DMS114 treated with DMSO at 0.1 percent for 48 hours (cell line): ENCODE measurements at regions not wholly inside any gene's neighbourhood (a gene's known extent, or its start where the extent isn't known, plus 50 kb on each side); places are given as distances from the start of the nearest gene placed in this dataset.
"Not testable (repeated sequence)": the region's sequence is repeated elsewhere in the genome, so short reads cannot be mapped to it uniquely, and the experiment has no call there.

ENCODE experiments used
- DNase-seq: peaks from one replicate; lab custom pipeline; 2025; ENCODE audit not compliant: unreplicated experiment; lab: John Stamatoyannopoulos, UW

DNA sequence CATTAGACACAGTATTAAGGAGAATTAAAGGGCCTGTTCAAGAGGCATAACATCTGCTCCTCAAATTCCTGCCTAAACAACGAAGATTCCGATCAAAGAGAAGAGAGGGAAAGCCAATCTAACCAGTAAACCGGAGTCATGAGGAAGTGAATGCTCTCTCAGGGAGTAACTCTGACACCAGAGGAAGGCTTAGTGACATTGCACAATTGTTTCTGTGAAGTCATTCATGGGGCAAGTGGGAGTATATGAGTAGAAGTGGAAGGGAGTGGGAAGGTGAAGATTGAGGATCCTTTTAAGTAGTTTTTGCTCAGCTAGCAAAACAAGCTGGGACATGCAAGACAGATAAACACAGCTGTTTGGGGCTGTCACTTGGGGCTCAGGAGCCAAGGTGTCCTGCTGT lies 136.4 kb upstream of the FAM174A start:
- not testable (repeated sequence) for DNase-seq

DNA sequence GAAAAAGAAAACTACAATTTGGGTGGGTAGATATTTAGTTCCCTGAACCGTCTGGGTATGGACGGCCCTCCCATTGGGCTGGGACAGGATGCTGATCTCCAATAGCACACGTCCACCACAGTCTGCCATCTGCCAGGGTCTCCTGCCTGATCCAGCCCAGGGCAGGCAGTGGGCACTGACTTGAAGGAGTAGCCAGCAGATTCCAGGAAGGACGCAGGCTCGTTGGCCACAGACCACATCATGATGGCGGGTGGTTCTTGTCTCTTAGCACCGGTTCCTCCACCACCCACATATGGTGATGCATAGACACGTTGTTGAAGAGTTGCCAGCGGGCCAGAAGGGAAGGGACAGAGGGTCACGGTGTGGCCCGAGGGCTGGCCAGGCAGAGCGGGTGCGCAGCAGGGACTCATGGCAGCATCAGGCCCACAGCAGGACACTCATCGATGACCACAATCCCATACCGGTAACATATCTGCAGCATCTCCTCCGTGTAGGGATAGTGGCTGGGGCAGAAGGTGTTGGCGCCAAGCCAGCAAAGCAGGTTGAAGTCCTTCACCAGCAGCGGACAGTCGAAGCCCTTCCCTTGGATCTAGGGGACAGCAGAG lies 155.8 kb upstream of the FAM174A start:
- not testable (repeated sequence) for DNase-seq

DNA sequence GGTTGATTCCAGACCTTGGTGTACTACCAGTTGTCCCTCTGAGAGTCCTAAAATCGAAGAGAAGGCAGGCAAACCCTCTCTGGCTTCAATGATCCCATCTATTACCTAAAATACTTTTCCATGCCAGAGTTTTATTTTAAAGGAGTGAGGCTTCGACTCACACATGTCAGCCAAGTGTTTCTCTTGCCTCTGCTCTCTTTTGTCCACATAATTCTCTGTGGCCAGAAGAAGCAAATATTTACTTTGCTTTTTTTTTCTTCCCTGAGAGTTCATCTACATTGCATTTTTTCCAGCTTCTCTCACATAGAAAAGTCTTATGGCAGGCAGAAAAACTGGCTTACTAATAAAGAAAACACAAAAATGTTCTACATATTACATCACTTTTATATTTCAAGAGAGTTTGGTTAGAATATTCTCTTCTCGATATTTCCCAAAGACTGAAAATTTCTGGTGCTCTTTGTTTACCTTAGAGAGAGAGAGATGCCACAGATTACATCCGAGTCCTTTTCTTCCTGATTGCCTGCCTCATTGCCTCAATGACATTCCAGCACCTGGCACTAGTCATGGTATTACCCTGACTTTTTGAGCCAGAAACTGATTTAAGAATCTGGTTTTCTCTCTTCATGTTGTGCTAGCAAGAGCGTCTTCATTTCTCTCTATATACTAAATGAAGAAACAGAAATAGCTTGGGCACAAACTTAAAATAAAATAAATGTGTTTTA lies 170.3 kb upstream of the FAM174A start:
- not testable (repeated sequence) for DNase-seq

DNA sequence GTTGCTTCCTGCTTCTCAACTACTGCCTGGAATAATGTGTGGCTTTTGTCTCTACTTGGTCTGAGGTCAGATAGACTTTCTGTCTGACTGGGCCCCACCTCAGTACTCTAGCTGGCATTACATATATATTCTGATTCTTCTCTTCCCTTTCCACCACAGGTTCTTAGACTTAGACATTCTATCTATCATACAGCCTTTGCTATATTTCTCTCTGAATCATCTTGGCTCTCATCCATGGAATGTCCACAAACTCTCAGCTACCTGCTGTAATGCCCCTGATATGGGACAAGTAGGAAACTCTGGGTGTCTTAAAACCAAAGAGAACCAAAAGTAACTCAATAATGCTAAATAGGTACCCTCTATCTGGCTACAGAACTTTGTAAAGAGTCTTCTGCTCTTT lies 170.8 kb upstream of the FAM174A start:
- not testable (repeated sequence) for DNase-seq

DNA sequence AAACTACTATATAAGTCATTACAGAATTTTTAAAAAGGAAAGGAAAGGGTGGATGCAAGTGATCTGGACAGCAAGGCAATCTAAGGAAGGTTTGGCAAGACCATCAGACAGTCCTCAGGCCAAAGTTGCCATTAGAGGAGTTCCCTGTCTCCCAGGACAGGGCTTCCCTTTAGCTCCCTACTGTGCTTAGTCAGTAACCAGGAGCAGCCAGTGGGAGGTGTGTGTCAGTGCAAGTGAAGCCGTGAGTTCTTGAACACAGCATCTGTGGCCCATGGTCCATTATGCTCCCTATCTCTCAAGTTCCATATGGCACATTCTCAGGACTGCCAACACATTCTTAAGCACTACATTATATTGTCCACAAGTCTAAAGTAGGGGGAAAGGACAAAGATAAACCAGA lies 175.2 kb upstream of the FAM174A start:
- not testable (repeated sequence) for DNase-seq

DNA sequence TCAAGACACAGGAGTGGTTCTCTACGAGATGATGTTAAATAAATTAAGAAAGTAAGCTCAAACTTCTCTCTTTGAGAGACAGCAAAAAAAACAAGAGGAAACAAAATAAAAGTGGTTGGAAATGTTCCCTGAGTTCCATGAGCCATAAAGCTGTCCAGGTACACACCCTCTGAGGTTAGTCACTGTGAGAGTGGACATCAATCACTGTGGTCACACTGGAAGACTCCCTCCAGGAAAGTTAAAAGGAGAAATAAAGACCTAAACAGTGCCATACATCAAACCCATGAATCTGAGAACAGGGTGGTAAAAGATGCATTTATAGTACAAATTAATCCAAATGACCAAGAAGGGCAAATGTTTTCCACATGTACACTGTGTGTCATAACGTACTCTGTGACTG lies 188.9 kb upstream of the FAM174A start:
- DNase-seq: not testable (repeated sequence)

DNA sequence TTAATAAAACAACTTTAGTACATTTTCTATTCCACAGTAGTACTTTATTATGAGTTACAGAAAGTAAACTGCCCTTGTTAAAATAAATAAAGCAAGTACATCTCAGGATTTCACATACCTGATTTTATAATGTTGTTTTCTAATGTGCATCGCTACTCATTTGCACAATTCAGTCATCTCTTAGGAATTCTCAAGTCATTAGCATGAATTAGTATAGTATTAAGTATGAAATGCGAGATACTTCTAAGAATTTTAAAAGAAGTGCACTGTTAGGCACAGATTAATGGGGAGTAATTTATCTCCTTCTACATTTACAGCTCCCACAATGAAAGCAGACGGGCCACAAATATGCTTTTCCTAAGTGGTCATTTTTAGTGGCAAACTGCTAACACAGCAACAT lies 193.7 kb upstream of the FAM174A start:
- not testable (repeated sequence) for DNase-seq

DNA sequence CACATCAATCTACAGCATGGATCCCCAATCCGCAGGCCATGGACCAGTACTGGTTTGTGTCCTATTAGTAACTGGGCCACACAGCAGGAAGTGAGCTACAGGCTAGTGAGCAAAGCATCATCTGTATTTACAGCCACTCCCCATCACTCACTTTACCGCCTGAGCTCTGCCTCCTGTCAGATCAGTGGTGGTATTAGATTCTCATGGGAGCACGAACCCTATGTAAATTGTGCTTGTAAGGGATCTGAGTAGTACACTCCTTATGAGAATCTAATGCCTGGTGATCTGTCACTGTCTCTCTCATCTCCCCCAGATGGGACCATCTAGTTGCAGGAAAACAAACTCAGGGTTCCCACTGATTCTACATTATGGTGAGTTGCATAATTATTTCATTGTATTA lies 212.7 kb upstream of the FAM174A start:
- no peak for DNase-seq

DNA sequence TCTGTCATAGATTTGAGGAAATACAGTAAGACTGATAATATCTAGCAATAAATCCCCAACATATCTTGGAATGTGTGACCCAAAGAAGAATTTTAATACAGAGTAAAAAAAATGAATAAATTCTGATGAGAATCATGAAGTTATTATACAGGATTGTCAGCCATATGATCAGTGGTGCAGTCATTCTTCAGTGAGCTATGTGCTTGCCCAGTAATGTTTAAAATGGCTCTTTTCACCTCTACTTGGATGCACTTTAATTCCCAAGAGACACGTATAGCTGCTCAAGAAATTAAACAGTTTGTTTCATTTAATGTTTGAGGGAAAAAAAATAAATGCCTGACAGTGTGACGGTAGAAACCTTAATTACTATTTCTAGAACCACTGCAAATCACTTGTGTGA lies 215.3 kb upstream of the FAM174A start:
- no peak for DNase-seq

DNA sequence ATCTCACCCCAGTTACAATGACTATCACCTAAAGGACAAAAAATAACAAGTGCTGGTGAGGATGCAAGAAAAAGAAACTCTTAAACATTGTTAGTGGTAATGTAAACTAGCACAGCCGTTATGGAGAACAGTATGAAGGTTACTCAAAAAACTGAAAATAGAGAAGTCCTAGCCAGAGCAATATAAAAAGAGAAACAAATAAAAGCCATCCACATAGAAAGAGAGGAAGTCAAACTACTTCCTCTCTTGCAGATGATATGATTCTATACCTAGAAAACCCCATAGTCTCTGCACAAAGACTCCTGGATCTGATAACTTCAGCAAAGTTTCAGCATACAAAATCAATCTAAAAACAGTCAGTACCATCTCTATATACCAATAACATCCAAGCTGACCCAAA lies 221.5 kb upstream of the FAM174A start:
- DNase-seq: no peak

DNA sequence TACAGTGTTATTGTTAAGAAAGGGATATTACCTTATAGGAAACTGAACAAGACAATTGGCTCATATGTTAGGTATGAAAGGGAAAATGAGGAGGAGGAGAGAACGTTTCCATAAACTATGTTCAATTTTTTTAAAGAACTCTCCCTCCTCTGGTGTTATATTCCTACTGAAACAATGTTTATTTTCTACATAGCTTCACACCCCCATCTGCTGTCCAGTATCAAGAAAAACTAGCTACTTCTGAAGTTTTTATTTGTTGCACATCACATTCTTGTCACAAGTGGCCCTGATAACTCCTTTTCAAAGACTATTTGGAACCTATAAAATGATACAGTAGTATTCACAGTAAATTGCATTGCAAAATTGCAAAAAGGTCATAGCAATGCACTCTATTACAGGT lies 223.4 kb upstream of the FAM174A start:
- no peak for DNase-seq

DNA sequence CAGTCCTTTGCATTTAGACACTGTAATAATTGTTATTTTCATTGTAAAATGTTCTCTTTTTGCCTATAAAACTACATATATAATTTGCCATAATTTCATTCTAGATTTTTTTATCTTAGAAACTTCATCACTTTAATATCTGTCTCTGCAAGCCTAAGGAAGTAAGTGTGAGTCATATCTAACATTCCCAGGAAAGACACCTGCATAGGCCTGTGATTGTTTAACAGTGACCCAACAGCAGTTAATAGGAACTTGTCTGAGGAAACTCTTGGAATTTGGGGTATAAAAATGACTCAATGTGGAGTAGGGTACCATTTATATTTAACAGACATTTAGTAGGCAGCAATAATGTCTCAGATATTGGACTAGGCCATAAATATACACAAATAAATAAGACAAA lies 229.2 kb upstream of the FAM174A start:
- DNase-seq: no peak

DNA sequence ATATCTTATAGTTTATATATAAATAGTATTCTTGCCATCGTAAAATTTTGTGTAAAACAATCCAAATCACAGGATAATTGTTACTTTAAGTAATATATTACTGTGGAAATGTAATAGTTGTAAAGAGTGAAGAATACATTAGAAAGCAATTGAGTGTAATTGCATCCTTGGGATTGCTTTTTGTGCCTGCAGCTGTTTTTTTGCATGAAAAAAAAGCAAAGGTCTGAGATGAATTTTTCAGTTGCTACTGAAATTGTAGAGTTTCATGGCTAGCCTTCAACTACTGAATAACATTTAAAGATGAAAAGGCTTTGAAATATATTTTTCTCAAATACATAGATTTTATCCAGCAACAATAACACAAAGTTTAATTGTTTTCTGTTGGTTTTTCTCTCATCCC lies 232.0 kb upstream of the FAM174A start:
- DNase-seq: no peak

DNA sequence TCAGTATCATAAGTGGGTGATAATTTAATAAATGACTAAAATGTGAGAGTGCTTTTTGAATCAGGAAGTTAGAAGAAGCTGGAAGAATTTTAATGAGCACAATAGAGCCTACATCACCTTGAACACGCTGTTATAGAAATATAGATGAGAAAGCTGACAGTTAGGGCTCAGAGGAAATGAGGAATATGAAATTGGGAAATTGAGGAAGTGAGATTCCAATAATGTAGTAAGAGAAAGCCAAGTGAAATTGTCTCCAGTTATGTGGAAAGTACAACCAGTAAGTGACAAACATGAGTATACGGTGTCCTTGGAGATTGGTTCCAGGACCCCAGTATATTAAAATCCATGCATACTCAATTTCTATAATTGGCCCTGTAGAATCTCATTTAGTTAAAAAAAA lies 235.9 kb upstream of the FAM174A start:
- no peak for DNase-seq

DNA sequence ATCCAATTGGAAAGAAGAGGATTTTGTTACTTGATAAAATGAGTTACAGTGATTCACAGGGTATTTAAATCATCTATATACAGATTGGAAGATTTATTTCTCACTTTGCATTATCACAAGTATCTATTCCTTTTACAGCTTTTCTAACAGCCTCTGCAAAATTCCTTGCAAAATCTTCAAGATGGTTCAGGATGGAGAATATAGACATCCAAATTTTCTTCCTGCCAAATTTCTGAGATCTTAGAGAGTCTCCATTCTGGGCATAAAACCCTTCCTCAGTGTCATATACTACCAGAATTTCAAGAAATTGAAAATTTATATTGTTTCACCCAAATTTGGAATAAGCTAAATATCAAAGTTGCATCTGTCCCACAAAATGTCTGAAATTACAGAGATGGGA lies 259.1 kb upstream of the FAM174A start:
- no peak for DNase-seq

DNA sequence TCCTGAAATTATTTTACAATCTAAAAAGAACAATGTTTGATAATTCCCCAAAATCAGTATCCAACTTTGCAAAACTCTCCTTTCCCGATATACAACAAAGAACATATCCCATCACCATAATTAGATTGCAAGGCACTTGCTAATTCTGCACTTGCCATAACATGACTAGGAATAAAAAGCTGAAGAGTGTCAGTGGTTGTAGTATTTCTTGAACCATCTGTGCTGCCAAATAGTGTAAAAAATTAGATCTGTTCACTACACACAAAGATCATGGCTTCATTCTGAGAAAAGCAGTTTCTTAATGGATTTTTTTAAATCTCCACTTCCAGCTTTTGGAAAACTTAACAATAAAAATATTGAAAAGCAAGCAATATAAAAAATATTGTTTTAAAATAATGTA lies 259.5 kb upstream of the FAM174A start:
- no peak for DNase-seq

DNA sequence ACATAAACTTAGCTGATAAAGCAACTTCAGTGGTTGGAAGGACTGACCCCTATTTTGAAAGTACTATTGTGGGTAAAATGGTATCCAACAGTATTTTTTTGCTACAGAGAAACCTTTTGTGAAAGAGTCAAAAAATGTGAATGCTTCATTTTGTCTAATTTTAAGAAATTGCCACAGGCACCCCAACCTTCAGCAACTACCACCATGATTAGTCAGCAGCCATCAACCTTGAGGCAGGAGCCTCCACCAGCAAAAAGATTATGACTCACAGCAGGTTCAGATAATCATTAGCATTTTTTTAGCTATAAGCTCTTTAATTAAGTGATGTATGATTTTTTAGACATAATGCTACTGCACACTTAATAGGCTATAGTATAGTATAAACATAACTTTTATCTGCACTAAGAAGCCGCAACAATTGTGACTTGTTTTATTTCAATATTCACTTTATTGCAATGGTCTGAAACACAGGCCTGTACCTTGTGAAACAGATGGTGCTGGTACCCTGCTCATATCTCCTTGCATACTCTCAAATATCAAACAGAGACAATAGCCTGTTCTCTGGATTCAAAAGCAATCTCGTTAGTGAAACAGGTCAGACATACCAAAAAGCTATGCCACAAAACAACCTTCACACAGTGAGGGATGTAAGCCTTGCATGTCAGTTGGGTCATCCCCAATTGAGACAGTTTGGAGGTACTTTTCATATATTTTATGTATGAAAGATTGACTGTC lies 261.2 kb upstream of the FAM174A start:
- no peak for DNase-seq

DNA sequence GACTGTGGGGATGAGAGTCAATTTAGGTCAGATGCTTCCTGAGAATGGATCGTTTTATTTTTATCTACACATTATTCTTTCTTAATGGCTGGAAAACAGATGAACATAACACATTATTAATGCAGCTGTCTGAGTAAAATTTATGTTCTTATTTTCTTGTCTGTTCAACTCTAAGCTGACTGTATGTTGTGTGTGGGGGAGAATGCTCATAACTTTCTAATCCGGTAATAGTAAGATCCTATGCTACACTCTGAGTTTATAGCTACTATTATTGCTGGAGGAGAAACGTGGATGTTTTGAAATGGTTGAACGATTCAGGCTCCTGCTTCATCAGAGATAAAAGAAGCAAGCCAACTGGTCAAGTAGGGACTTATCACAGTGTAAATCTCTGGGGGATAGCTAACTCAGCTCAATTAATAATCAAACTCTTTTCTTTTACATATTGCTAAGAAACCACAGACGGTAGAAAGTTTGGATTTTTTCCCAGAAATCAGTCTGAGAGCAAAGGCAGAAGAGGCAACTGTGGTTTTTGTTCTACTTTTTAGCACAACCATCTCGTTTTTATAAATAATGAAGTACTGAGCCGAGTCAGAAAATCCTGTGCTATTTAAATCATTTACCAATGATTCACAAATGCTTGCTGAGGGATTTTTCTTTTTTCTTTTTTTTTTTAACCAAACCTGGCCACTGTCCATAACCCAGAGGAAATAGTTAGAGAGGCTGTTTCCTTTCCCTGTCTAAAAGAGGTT lies 265.0 kb upstream of the FAM174A start:
- DNase-seq: no peak

DNA sequence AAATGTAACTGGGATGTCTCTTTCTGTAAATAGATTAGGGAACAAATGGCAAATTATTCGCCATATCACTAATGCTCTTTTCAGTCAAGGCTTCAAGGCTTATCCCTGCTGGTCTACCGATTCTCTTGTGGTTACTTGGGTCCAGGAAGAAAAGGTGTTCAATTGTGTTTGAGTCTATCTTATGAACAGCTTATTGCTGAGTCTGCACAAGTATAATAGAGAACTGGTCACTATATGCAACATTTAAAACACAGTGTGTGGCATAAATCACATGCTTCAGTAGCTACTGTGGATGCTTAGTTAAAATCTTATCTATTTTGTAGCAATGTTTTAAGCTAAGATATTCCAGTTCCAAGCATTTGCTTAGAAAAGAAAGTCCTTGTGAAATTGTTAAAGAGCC lies 274.2 kb upstream of the FAM174A start:
- no peak for DNase-seq

DNA sequence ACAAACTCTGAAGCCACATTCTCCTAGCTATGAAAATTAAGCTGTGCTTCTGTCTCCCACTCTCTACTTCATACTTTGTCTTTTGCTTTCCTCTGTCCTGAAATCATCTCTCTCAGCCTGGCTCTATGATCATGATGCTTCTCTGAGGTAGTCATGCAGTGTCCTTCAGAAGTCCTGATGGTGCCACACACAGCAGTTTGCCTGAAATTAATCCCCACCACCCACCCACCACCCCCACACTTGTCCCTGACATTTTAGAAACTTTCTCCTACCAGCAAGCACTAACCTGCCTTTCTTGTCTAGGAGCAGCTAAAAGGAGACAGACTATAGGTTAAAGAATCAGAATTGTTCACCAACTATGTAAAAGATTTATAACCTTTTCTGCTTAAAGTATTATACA lies 282.2 kb upstream of the FAM174A start:
- no peak for DNase-seq

DNA sequence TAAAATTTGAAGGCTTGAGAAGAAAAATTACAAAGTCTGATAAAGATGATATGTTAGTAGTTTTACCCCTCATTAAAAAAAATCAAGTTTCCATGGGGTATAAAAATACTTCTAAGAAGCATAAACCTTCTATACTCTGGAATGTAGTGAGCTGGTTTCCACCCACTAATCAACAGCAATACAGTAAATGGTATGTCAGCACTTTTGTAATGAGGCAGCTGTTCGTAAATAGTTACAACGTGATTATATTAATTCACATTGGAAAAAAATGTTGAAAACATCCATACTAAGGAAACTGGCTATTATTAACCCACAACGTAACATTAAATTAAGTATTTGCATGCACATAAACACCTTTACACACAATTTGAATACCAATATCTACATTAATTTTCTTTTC lies 283.1 kb upstream of the FAM174A start:
- DNase-seq: no peak

DNA sequence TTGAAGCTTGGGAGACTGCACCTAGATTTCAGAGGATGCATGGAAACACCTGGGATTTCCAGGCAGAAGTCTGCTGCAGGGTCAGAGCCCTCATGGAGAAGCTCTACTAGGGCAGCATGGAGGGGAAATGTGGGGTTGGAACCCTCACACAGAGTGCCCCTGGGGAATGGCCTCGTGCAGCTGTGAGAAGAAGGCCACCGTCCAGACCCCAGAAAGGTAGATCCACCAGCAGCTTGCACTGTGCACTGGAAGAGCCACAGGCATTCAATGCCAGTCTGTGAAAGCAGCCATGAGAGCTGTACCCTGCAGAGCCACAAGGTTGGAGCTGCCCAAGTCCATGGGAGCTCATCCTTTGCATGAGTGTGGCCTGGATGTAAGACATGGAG lies 285.3 kb upstream of the FAM174A start:
- DNase-seq: no peak
